ENCODE measurements at regions not wholly inside any gene's neighbourhood (a gene's known extent, or its start where the extent isn't known, plus 50 kb on each side); places are given as distances from the start of the nearest gene placed in this dataset.
"Not testable (repeated sequence)": the region's sequence is repeated elsewhere in the genome, so short reads cannot be mapped to it uniquely, and the experiment has no call there.

GRCh38 chr3:193805448-193805847 lies 212.4 kb downstream of the OPA1 start:
- DNase-seq: peak; percentile 81

GRCh38 chr3:193808317-193808716 lies 215.3 kb downstream of the OPA1 start:
- DNase-seq: no peak

- no peak for DNase-seq
Measured at GRCh38 chr3:193809106-193809505, 216.1 kb downstream of the OPA1 start.

GRCh38 chr3:193812078-193812725 lies 219.2 kb downstream of the OPA1 start:
- DNase-seq: no peak

- no peak for DNase-seq
Measured at GRCh38 chr3:193812791-193813500, 219.9 kb downstream of the OPA1 start.

- no peak for DNase-seq
Measured at GRCh38 chr3:193813501-193813830, 220.5 kb downstream of the OPA1 start.

GRCh38 chr3:193814166-193814892 lies 221.3 kb downstream of the OPA1 start:
- no peak for DNase-seq

GRCh38 chr3:193815246-193816027 lies 222.4 kb downstream of the OPA1 start:
- DNase-seq: no peak

- DNase-seq: no peak
Measured at GRCh38 chr3:193816028-193816395, 223.0 kb downstream of the OPA1 start.

GRCh38 chr3:193816656-193817311 lies 223.8 kb downstream of the OPA1 start:
- peak; percentile 94 for DNase-seq

GRCh38 chr3:193819117-193820010 lies 226.4 kb downstream of the OPA1 start:
- no peak for DNase-seq

GRCh38 chr3:193821151-193821668 lies 228.2 kb downstream of the OPA1 start:
- DNase-seq: no peak

- no peak for DNase-seq
Measured at GRCh38 chr3:193822492-193823212, 229.6 kb downstream of the OPA1 start.

- DNase-seq: not testable (repeated sequence)
Measured at GRCh38 chr3:193823213-193823605, 230.2 kb downstream of the OPA1 start.

GRCh38 chr3:193824365-193824764 lies 231.4 kb downstream of the OPA1 start:
- no peak for DNase-seq

GRCh38 chr3:193825617-193826016 lies 232.6 kb downstream of the OPA1 start:
- DNase-seq: no peak

GRCh38 chr3:193826159-193826795 lies 233.3 kb downstream of the OPA1 start:
- no peak for DNase-seq

GRCh38 chr3:193827040-193827669 lies 234.1 kb downstream of the OPA1 start:
- no peak for DNase-seq

GRCh38 chr3:193827871-193828270 lies 234.9 kb downstream of the OPA1 start:
- no peak for DNase-seq

- no peak for DNase-seq
Measured at GRCh38 chr3:193828477-193828876, 235.5 kb downstream of the OPA1 start.
